HG03097 (cell line): ENCODE measurements at regions not wholly inside any gene's neighbourhood (a gene's known extent, or its start where the extent isn't known, plus 50 kb on each side); places are given as distances from the start of the nearest gene placed in this dataset.
"Not testable (repeated sequence)": the region's sequence is repeated elsewhere in the genome, so short reads cannot be mapped to it uniquely, and the experiment has no call there.

ENCODE experiments used
- ATAC-seq: cut with Tn5 transposase; IDR thresholded peaks from one replicate; pipeline ENCODE4 v1.9.1; 2021; ENCODE audit not compliant: unreplicated experiment, low FRiP score

DNA sequence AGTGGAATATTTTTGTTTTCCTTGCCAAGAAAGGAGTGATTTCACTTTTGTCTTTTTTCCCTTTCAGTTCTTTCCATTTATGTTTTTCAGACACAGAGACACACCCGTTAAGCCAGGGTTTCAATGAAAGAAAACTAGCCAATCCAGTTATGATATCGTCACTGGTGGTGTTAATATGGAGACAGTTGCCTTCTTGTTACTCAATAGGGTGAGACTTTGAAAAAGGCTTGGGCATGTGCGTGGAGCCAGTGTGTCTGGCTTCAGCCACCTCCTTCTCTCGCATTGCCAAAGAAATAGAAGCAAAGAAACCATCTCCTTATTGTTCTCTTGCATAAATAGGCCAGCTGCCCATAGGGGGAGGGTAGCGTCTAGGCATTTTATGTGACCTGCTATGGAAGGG, 84.1 kb upstream of the DLX6 start:
- no peak for ATAC-seq

DNA sequence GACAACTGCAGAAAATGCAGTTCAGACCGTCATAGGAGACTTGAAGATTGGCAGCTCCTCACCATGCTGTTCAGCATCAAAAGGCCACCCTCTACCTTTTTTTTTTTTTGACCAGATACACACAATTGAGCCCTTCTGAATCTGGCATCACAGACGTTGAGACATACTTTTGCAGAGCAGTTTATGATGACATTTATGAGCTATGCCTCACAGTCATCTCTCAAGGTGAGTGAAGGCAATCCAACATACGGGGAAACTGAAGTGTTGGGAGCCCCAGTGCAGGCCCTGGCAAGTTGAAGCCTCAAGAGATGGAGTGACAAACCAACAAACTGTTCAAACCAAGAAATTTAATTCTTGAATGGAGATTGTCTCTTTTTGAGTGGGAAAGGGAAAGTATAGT, 83.6 kb upstream of the DLX6 start:
- no peak for ATAC-seq

DNA sequence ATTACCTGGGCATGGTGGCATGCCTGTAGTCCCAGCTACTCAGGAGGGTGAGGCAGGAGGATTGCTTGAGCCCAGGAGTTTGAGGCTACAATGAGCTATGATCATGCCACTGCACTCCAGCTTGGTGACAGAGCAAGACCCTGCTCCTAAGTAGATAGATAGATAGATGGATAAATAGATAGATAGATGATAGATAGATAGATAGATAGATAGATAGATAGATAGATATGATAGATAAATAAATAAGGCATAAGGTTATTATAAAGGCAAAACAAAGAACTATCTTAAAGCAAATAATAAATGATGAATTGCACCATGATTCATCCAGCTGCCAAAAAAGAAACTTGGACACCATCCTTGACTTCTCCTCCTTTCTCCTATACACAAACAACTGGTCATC, 82.0 kb upstream of the DLX6 start:
- not testable (repeated sequence) for ATAC-seq

DNA sequence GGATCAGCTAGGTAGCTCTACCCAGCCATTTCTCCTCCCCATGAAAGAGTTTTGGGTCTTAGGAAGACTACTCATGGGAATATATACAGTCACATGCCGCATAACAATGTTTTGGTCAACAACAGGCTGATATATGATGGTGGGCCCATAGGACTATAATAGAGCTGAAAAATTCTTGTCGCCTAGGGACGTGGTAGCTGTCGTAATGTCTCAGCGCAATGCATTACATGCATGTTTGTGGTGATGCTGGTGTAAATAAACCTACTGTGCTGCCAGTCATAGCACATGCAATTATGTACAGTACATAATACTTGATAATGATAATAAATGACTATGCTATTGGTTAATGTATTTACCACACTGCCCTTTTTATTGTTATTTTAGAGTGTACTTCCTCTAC, 78.2 kb upstream of the DLX6 start:
- ATAC-seq: no peak

DNA sequence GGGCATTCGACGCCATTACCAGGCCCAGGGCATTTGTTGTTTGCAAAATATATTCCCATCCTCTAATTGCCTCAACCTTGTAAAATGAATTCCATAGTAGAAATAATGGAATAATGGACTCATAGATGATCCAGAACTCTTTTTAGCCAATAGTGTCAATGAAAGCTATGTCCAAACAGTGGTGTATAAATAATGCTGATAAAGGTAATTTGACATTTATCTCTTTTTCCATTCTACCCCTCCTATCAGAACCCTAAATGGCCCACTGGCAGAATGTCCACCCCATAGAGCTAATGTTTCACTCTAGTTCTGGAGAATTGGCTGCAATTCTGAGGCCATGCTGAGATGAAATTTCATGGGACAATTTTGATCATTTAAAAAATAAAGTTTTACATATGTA, 76.4 kb upstream of the DLX6 start:
- ATAC-seq: no peak

DNA sequence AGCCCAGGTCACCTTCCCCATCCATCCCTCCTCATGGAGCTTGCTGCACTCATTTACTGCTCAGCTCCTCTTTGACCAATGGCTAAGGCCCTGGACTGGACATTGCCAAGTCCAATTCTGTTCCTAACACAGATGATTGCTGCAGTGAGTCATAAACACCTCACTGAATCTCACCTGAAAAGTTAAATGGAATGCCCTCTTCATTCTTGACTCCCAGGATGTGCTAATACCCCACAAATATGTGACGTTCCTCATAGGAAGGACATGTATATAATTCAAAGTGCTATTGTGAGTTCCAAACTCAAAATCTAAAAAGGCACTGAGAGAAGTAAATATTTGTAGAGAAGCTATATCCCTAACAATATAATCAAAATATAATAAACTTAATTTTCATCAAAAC, 73.5 kb upstream of the DLX6 start:
- ATAC-seq: no peak

DNA sequence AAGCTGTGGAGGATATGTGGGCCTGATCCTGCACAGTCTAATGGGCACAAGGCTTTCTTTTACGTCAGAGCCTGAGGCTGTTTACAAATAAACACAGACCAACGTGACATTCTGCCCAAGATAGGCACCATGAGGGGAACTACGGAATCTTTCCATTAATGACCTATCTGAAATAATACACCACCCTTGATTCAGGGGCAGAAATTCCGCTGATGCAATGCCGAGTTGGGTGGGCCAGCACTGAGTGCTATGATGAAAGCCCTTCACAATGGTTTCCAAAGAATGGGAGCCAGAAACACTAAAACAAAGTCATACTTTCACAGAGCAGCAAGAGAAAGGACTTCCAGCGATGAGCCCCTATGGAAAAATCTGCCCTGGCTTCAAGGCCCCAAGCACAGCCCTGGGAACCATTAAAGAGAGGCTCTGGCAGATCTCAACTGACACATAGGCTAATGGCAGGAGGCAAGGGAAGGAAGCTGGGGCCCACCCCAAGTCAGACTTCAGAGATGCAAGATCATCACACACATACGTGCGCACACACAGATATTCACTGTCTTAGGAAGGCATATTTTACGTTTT, 72.2 kb upstream of the DLX6 start:
- no peak for ATAC-seq

DNA sequence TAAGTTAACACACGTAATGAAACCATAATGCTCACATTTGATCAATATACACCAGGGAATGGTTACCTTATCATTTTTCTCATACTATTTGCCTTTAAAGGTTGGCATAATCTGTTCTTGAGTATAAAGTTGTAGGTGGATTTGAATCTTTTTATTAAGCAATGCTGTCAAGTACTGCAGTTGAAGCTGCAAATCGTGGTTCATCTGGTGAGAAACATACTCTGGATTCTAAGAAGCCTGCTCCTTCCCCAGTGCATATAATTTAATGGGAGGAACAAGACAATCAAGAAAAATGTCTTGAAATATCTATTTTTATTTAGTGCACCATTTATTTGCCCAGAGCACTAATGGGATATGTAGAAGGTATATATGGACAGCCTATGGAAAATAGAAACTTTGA, 68.7 kb upstream of the DLX6 start:
- ATAC-seq: no peak

DNA sequence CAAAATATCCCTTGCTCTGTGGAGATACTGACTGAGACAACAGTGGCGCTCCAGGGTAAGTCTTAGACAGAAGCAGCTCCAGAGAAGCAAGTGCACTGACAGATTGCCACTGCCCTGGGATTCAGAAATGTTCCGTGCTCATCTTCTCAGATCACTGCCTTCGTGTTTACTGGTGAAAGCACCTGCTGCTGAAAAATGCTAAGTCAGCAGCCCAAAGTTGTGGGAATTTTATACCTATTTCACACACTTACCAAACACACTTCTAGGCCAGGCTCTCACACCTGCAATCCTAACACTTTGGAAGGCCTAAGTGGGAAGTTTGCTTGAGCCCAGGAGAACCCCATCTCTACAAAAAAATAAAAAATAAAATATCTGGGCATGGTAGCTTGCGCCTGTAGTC, 63.2 kb upstream of the DLX6 start:
- no peak for ATAC-seq

DNA sequence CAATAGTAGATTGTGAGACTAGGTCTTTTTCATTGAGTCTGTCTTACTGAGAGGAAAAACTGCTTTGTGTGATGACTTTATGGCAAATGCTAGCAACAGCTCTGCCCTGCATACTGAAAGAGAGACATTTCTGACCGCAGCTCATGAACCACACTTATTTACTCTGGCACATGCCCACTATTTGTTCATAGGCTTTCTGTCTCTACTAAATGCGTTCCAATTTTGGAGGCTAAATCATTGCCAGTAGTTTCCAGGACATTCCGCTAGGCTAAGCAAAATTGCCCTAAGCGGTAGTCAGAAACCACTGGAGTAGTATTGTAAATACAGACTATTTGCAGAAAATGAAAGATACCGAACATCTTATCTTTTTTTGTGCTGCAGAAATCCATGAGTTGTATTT, 55.6 kb upstream of the DLX6 start:
- no peak for ATAC-seq

DNA sequence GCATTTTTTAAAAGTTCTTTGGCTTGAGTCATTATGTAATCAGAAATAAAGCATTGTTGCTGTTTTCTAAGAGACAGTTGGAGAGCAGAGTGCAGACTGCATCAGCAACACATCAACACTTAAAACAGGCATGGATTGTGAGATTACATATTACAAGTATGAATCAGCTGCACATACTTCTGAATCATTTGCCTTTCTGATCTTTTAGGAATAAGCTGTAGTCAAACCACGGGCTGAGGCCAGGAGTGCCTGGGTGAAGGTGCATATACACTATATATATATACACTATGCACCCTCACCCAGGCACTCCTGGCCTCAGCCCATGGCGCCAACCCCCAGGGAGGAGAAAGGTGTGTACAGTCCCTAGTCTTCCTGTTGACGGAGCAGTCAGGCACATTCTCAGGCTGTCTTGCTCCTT, 52.4 kb upstream of the DLX6 start:
- no peak for ATAC-seq

DNA sequence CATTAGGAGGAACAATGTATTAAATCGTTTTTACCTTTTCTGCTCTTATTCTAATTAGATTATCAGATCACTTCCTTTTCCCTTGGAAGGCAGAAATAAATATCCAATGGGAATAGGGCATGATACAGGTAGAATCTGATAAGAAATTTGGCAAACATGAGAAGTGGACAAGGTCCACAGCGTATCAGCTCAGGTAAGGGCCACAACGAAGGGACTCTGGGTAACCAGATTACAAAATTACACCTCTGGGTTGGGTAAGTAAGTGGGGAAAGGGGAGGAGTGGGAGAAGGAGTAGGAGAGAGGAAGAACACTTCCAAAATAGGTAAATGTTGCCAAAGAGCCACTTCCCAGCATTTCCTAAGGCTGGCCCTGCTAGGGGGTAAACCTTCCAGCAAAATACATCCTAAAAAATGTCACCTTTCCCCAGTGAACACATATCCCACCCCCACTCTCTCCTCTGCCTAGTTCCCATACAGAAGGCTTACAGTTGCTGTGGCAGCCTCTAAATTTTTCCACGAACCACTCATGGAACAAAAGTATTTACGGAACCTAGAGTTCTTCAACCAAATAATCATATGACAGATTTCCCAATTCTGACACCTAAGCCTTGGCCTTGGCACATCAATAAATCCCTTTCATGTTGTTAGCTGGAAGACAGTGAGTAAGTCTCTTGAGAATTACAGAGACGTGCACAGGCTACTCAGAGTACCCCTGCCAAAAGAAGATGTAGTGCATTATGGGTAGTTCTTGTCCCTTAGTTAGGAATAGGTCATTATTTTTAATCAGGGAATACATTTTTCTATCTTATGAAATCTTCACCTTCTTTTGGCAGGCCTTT, 51.5 kb upstream of the DLX6 start:
- ATAC-seq: no peak
